K562 (cell line): ENCODE measurements at regions not wholly inside any gene's neighbourhood (a gene's known extent, or its start where the extent isn't known, plus 50 kb on each side); places are given as distances from the start of the nearest gene placed in this dataset.

Experiments
- ATAC-seq: fragments of 200-7000 bp; cut with Tn5 transposase; 3 replicates; pipeline ENCODE4 v1.9.1; 2020; ENCODE audit warnings: moderate library complexity
- BruUV-seq: library from RNA; stranded (reverse); fragments of 400-500 nt; replicated peaks from 2 replicates; lab custom pipeline; 2021; lab: Mats Ljungman, UMichigan
- CTCF ChIA-PET: fragments of 300-600 bp; formaldehyde crosslinking; extraction: SDS; loops from one replicate; lab custom pipeline; 2021; ENCODE audit warnings: low intra/inter-chr PET ratio; lab: Yijun Ruan, JAX
- POLR2A ChIA-PET: fragments of 300-600, 350-650 bp; sonication (Branson Sonifier 250); formaldehyde crosslinking; extraction: SDS; loops from one replicate; lab custom pipeline; 2021; ENCODE audit warnings: antibody characterized with exemption, inconsistent platforms; lab: Yijun Ruan, JAX
- DNase-seq, 4 experiments: peaks; one replicate each; pipeline versions ENCODE4 v3.0.0 to v3.0.0-alpha.2; 2011 to 2018; ENCODE audit warnings: low spot score in 3 of 4, mixed read lengths in 3 of 4; ENCODE audit errors: extremely low read depth in 1 of 4
- FAIRE-seq: peaks from 2 replicates; lab custom pipeline; 2011; peaks lifted over from hg19 to GRCh38; lab: Jason Lieb, UNC
- H2AFZ ChIP-seq: 2 replicates; pipeline ENCODE4 v1.6.0; 2011; ENCODE audit warnings: low read depth, low read length, control low read depth, inconsistent platforms
- H3K27ac ChIP-seq: fragments of 200-600 bp; 3 replicates; pipeline ENCODE4 v1.8.0; 2011; ENCODE audit warnings: low read depth, mild to moderate bottlenecking, control low read depth, inconsistent platforms, low read length, moderate library complexity, mixed read lengths; ENCODE audit errors: extremely low read depth
- H3K27me3 ChIP-seq, 2 experiments: fragments of 300-600 bp in 1 of 2; 2 replicates in 1 of 2; 3 replicates in 1 of 2; pipeline versions ENCODE4 v1.6.0 to v1.8.0; 2011; ENCODE audit warnings: inconsistent platforms in 2 of 2, low read length in 2 of 2, mild to moderate bottlenecking in 1 of 2, mixed read lengths in 1 of 2, moderate library complexity in 1 of 2; ENCODE audit not compliant: control insufficient read depth in 2 of 2, insufficient read depth in 2 of 2
- H3K36me3 ChIP-seq: fragments of 300-600 bp; 3 replicates; pipeline ENCODE4 v1.8.0; 2011; ENCODE audit warnings: mild to moderate bottlenecking, low read length, inconsistent platforms; ENCODE audit not compliant: control insufficient read depth, insufficient read depth
- H3K4me1 ChIP-seq, 2 experiments: fragments of 200-600 bp in 1 of 2; replicated peaks in 1 of 2; 2 replicates in 1 of 2; 3 replicates in 1 of 2; pipeline versions ENCODE4 v1.5.1 to v1.8.0; 2011; ENCODE audit warnings: inconsistent platforms in 2 of 2, low read length in 2 of 2, mild to moderate bottlenecking in 1 of 2, mixed read lengths in 1 of 2, moderate library complexity in 1 of 2; ENCODE audit not compliant: control insufficient read depth in 2 of 2, insufficient read depth in 2 of 2
- H3K4me2 ChIP-seq: 2 replicates; pipeline ENCODE4 v1.6.1; 2011; ENCODE audit warnings: low read length, control low read depth, inconsistent platforms, mixed read lengths; ENCODE audit not compliant: insufficient read depth
- H3K4me3 ChIP-seq: fragments of 200-600 bp; sonication (generic), shearing (Covaris generic); 2 replicates; pipeline ENCODE4 v1.5.1; 2016; ENCODE audit warnings: control low read depth, inconsistent platforms
- H3K79me2 ChIP-seq: fragments of 200-600 bp; 3 replicates; pipeline ENCODE4 v1.8.0; 2011; ENCODE audit warnings: low read length, inconsistent platforms; ENCODE audit not compliant: control insufficient read depth, insufficient read depth
- H3K9ac ChIP-seq, 2 experiments: 2 replicates each; pipeline versions ENCODE4 v1.6.0 to v1.6.1; 2011; ENCODE audit warnings: low read depth in 2 of 2, low read length in 2 of 2, control low read depth in 1 of 2, inconsistent platforms in 1 of 2, mild to moderate bottlenecking in 1 of 2, mixed read lengths in 1 of 2; ENCODE audit not compliant: insufficient read depth in 1 of 2
- H3K9me1 ChIP-seq: one replicate; pipeline ENCODE4 v1.6.0; 2011; ENCODE audit warnings: inconsistent platforms, mild to moderate bottlenecking, low read length, moderate library complexity; ENCODE audit not compliant: control insufficient read depth, insufficient read depth
- H3K9me3 ChIP-seq: replicated peaks from 2 replicates; pipeline ENCODE4 v1.5.1; 2011; ENCODE audit warnings: low read depth, low read length, inconsistent platforms; ENCODE audit not compliant: control insufficient read depth, insufficient read depth
- H4K20me1 ChIP-seq: replicated peaks from 2 replicates; pipeline ENCODE4 v1.6.1; 2011; ENCODE audit warnings: low read length, inconsistent platforms, mixed read lengths; ENCODE audit not compliant: control insufficient read depth, insufficient read depth
- KLF6 ChIP-seq: fragments of 250-450 bp; sonication (Bioruptor Pico); IDR thresholded peaks from 2 replicates; pipeline ENCODE4 v1.4.0; 2020; ENCODE audit warnings: mild to moderate bottlenecking, moderate library complexity, borderline replicate concordance
- PTBP1 ChIP-seq: fragments of 200-400 bp; formaldehyde crosslinking; IDR thresholded peaks from 2 replicates; pipeline ENCODE4 v1.6.1; 2017; ENCODE audit warnings: low read depth, low read length
- PTRF ChIP-seq: fragments of 450-650 bp; IDR thresholded peaks from 2 replicates; pipeline ENCODE4 v1.6.1; 2016; ENCODE audit warnings: mild to moderate bottlenecking, missing genetic modification characterization, missing compliant biosample characterization
- SUPT5H ChIP-seq: fragments of 450-650 bp; IDR thresholded peaks from 2 replicates; pipeline ENCODE4 v1.6.1; 2016
- ZFP1 ChIP-seq: fragments of 450-650 bp; formaldehyde crosslinking; IDR thresholded peaks from 2 replicates; pipeline ENCODE4 v1.4.0; 2020; ENCODE audit warnings: mild to moderate bottlenecking, mixed read lengths
- ZNF445 ChIP-seq: fragments of 250-450 bp; sonication (Bioruptor Pico); IDR thresholded peaks from 2 replicates; pipeline ENCODE4 v1.4.0; 2020; ENCODE audit warnings: low read depth, mild to moderate bottlenecking, moderate library complexity
- whole genome bisulfite sequencing: fragments of 100-300 bp; shearing (Covaris generic); methylation state at CpG from one replicate; pipeline ENCODE4 v1.1.6; 2016; ENCODE audit warnings: low coverage, mixed read lengths; ENCODE audit not compliant: insufficient coverage; ENCODE audit errors: missing lambda C conversion rate; 5-methylcytosine and 5-hydroxymethylcytosine counted together
- in situ Hi-C: fragments of 300-500 bp; cut with MboI; formaldehyde crosslinking; loops from 4 replicates; pipeline ENCODE4 v1.15.0; 2018; ENCODE audit warnings: inconsistent platforms, mixed read lengths
- intact Hi-C: fragments of 100-400 bp; cut with micrococcal nuclease; formaldehyde crosslinking; loops from 2 replicates; pipeline ENCODE4 v1.14.2; 2022
- TF ChIP-seq, protein P1 (sequence below): fragments of 250-450 bp; sonication (Bioruptor Pico); IDR thresholded peaks from 2 replicates; pipeline ENCODE4 v1.8.0; 2021; ENCODE audit warnings: moderate library complexity, mild to moderate bottlenecking, inconsistent platforms
- TF ChIP-seq, protein P2 (sequence below): fragments of 450-650 bp; formaldehyde crosslinking; IDR thresholded peaks from 2 replicates; pipeline ENCODE4 v1.4.0; 2020; ENCODE audit warnings: mild to moderate bottlenecking, moderate library complexity

DNA sequence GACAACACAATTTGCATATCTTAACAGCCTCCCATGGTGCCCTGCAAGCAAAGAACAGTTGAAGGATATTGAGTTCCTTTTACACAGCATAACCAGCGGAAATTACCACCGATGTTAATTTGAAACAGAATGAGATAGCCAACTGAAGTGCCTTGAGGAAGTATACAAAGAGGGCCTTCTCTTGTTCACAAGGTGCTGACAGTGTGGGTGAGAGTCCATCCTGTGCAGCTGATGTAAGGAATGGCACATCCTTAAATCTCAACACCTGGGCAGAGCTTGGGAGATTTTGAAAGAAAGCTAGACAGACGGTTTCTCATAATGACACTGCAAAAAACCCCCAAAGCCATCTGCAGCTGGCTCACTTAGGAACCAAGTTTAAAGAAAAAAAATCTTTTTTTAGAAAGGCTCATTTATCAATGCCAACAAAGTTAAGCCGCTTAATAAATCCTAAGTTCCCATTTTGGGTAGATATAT, 818.6 kb downstream of the KCNJ2 start (continued):
- TF ChIP-seq, protein P1, sequence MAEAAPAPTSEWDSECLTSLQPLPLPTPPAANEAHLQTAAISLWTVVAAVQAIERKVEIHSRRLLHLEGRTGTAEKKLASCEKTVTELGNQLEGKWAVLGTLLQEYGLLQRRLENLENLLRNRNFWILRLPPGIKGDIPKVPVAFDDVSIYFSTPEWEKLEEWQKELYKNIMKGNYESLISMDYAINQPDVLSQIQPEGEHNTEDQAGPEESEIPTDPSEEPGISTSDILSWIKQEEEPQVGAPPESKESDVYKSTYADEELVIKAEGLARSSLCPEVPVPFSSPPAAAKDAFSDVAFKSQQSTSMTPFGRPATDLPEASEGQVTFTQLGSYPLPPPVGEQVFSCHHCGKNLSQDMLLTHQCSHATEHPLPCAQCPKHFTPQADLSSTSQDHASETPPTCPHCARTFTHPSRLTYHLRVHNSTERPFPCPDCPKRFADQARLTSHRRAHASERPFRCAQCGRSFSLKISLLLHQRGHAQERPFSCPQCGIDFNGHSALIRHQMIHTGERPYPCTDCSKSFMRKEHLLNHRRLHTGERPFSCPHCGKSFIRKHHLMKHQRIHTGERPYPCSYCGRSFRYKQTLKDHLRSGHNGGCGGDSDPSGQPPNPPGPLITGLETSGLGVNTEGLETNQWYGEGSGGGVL (CRISPR knock-in tag): no peak
- no peak for TF ChIP-seq ZNF445
- TF ChIP-seq PTBP1: no peak
- no peak for TF ChIP-seq PTRF (tag)
- TF ChIP-seq ZFP1 (CRISPR knock-in tag): no peak
- no peak for TF ChIP-seq KLF6

DNA sequence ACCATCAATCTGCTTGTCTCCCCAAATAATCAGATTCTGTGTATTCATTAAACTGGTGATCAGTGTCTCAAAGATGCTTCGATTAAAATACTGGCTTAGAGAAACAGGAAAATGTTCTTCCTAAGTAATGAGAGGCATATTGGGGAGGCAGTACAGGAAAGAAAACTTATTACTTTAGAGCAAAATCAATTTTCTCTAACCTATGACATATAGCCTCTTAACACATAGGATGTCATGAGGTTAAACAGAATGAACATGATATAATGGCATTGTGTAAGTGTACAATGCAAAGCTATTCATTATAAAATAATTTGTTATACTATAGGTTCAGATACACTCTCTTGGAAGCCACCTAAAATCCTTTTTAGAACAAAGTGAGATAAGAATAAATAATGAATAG, 819.3 kb downstream of the KCNJ2 start:
- no peak for TF ChIP-seq SUPT5H
- TF ChIP-seq, protein P2, sequence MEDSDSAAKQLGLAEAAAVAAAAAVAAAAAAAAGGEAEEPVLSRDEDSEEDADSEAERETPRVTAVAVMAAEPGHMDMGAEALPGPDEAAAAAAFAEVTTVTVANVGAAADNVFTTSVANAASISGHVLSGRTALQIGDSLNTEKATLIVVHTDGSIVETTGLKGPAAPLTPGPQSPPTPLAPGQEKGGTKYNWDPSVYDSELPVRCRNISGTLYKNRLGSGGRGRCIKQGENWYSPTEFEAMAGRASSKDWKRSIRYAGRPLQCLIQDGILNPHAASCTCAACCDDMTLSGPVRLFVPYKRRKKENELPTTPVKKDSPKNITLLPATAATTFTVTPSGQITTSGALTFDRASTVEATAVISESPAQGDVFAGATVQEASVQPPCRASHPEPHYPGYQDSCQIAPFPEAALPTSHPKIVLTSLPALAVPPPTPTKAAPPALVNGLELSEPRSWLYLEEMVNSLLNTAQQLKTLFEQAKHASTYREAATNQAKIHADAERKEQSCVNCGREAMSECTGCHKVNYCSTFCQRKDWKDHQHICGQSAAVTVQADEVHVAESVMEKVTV (CRISPR knock-in tag): no peak
- ATAC-seq (no peak), DNase-seq (no peak), FAIRE-seq (no peak)
- no TSS peak for BruUV-seq
- Histone ChIP-seq H3K36me3 (no peaks in the 10 kb centered on the region), H3K4me2 (no peak overlapping the region), H3K9ac (no peak overlapping the region), H3K27ac (no peak overlapping the region), H3K9me3 (no peaks in the 10 kb centered on the region), H3K9me1 (no peaks in the 10 kb centered on the region), H3K79me2 (no peaks in the 10 kb centered on the region), H3K27me3 (no peaks in the 10 kb centered on the region), H2AFZ (no peak overlapping the region), H3K4me3 (no peak overlapping the region), H3K4me1 (no peaks in the 10 kb centered on the region), H4K20me1 (no peaks in the 10 kb centered on the region)
- in situ Hi-C loops (no loop called here), intact Hi-C loops (no loop called here)
- CTCF ChIA-PET: no interaction called here
- WGBS: 0% methylated on average over 1 of the region's 1 CpG
- POLR2A ChIA-PET: no interaction called here
